ENCODE measurements at regions not wholly inside any gene's neighbourhood (a gene's known extent, or its start where the extent isn't known, plus 50 kb on each side); places are given as distances from the start of the nearest gene placed in this dataset.

DNA sequence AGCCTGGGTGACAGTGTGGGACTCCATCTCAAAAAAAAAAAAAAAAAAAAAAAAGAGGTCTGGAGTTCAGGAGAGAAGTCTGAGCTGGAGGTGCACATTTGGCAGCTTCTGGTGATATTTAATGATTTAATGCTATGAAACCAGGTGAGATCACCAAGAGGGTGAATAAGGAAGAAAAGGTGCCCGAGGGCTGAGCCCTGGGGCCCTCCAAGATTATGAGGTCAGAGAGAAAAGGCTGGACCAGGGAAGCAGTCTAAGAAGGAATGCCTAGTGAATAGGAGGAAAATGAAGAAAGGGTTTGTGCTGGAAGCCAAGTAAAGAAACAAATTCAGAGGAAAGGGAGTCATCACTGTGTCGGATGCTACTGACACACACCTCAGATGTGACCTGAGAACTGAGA, 88.0 kb upstream of the PELI1 start:
- DNase-seq (ENCODE audit: low read depth, low spot score), result no peak
- no peak overlapping the region for H3K4me3 ChIP-seq (ENCODE audit: control insufficient read depth in 2 of 3, extremely low read depth in 1 of 3, insufficient read depth in 2 of 3, low read depth in 1 of 3, low read length in 3 of 3)
- H3K4me2 ChIP-seq (ENCODE audit: control insufficient read depth, extremely low read depth, insufficient read depth, low read depth, low read length), result no peak overlapping the region
- H3K27ac ChIP-seq (ENCODE audit: control insufficient read depth, insufficient read depth, low read length), result no peak overlapping the region
- H3K9ac ChIP-seq (ENCODE audit: control insufficient read depth, extremely low read depth, insufficient read depth, low read length), result no peak overlapping the region
- H3K36me3 ChIP-seq (ENCODE audit: control insufficient read depth in 2 of 2, extremely low read depth in 1 of 2, insufficient read depth in 2 of 2, low read length in 2 of 2), result no peaks in the 10 kb centered on the region
- H3K4me1 ChIP-seq (ENCODE audit: control insufficient read depth, extremely low read depth, insufficient read depth, low read length), result peaks cover 28% of the 10 kb centered on the region
- H4K20me1 ChIP-seq (ENCODE audit: control insufficient read depth, extremely low read depth, insufficient read depth, low read length), result no peaks in the 10 kb centered on the region
- dilution Hi-C loops (cut with MboI; ENCODE audit: extremely low pct_ligation_motif_present, low sequenced_read_pairs), result no loop called here
- no peaks in the 10 kb centered on the region for H3K27me3 ChIP-seq (ENCODE audit: control insufficient read depth, extremely low read depth, insufficient read depth, low read length)
- H3K79me2 ChIP-seq (ENCODE audit: control insufficient read depth, insufficient read depth, low read length), result no peaks in the 10 kb centered on the region
- H3K9me1 ChIP-seq (ENCODE audit: control insufficient read depth, extremely low read depth, insufficient read depth, low read length), result no peaks in the 10 kb centered on the region
- H3K9me3 ChIP-seq (ENCODE audit: control insufficient read depth, low read depth, low read length), result no peaks in the 10 kb centered on the region
- TF ChIP-seq CTCF (optimal IDR thresholded peaks at IDR 0.05 in 1 of 3, IDR thresholded peaks at IDR 0.05 in 1 of 3, conservative IDR thresholded peaks at IDR 0.05 in 1 of 3; ENCODE audit: extremely low read depth in 1 of 3, insufficient read depth in 2 of 3, low read length in 3 of 3), result no peak
- TF ChIP-seq EZH2 (IDR thresholded peaks at IDR 0.05; ENCODE audit: low read length), result no peak
- FAIRE-seq, result no peak
- H2AFZ ChIP-seq (ENCODE audit: control insufficient read depth, low read length), result no peak overlapping the region

DNA sequence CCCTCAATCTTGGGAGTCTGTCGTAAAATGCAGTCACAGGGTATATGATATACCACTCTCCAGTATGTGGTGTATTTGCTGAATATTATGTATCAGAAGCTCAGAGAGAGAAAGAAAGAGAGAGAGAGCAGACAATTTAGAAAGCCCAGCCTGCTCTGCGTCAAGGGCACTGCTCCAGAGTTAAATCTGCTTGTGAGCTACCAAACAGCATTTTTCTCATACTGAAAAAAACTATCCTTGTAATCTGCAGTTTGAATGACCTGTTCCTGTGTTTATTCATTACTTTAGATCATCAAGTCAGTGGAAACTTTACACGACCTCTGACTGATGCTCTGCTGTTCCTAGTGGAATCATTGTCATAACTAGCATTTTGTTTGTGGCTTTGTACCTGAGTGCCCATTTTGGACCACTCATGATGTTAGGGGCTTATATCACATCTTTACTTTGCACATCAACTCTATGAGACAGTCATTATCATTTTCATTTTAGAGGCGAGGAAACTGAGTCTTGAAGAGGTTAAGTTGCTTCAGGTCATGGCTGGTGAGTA, 89.2 kb upstream of the PELI1 start:
- dilution Hi-C loops (cut with MboI; ENCODE audit: extremely low pct_ligation_motif_present, low sequenced_read_pairs), result no loop called here
- Histone ChIP-seq H3K79me2 (ENCODE audit: control insufficient read depth, insufficient read depth, low read length) (no peaks in the 10 kb centered on the region), H3K36me3 (ENCODE audit: control insufficient read depth in 2 of 2, extremely low read depth in 1 of 2, insufficient read depth in 2 of 2, low read length in 2 of 2) (no peaks in the 10 kb centered on the region), H3K9ac (ENCODE audit: control insufficient read depth, extremely low read depth, insufficient read depth, low read length) (no peak overlapping the region), H4K20me1 (ENCODE audit: control insufficient read depth, extremely low read depth, insufficient read depth, low read length) (no peaks in the 10 kb centered on the region), H3K9me1 (ENCODE audit: control insufficient read depth, extremely low read depth, insufficient read depth, low read length) (no peaks in the 10 kb centered on the region), H3K27ac (ENCODE audit: control insufficient read depth, insufficient read depth, low read length) (no peak overlapping the region), H3K27me3 (ENCODE audit: control insufficient read depth, extremely low read depth, insufficient read depth, low read length) (no peaks in the 10 kb centered on the region), H3K9me3 (ENCODE audit: control insufficient read depth, low read depth, low read length) (no peaks in the 10 kb centered on the region), H3K4me1 (ENCODE audit: control insufficient read depth, extremely low read depth, insufficient read depth, low read length) (peaks cover 20% of the 10 kb centered on the region), H2AFZ (ENCODE audit: control insufficient read depth, low read length) (no peak overlapping the region), H3K4me2 (ENCODE audit: control insufficient read depth, extremely low read depth, insufficient read depth, low read depth, low read length) (no peak overlapping the region), H3K4me3 (ENCODE audit: control insufficient read depth in 2 of 3, extremely low read depth in 1 of 3, insufficient read depth in 2 of 3, low read depth in 1 of 3, low read length in 3 of 3) (no peak overlapping the region)
- FAIRE-seq (no peak), DNase-seq (ENCODE audit: low read depth, low spot score) (no peak)
- no peak for TF ChIP-seq EZH2 (IDR thresholded peaks at IDR 0.05; ENCODE audit: low read length)
- no peak for TF ChIP-seq CTCF (optimal IDR thresholded peaks at IDR 0.05 in 1 of 3, IDR thresholded peaks at IDR 0.05 in 1 of 3, conservative IDR thresholded peaks at IDR 0.05 in 1 of 3; ENCODE audit: extremely low read depth in 1 of 3, insufficient read depth in 2 of 3, low read length in 3 of 3)
